ENCODE measurements at regions not wholly inside any gene's neighbourhood (a gene's known extent, or its start where the extent isn't known, plus 50 kb on each side); places are given as distances from the start of the nearest gene placed in this dataset.
"Not testable (repeated sequence)": the region's sequence is repeated elsewhere in the genome, so short reads cannot be mapped to it uniquely, and the experiment has no call there.

- DNase-seq (ENCODE audit: low read depth): no peak
Observed at GRCh38 chr4:123217664-123218063, 178.9 kb upstream of the SPRY1 start.

GRCh38 chr4:123218981-123219380 is 177.6 kb upstream of the SPRY1 start:
- no peak for DNase-seq (ENCODE audit: low read depth)

- DNase-seq (ENCODE audit: low read depth): no peak
Observed at GRCh38 chr4:123229286-123229685, 167.3 kb upstream of the SPRY1 start.

DNA sequence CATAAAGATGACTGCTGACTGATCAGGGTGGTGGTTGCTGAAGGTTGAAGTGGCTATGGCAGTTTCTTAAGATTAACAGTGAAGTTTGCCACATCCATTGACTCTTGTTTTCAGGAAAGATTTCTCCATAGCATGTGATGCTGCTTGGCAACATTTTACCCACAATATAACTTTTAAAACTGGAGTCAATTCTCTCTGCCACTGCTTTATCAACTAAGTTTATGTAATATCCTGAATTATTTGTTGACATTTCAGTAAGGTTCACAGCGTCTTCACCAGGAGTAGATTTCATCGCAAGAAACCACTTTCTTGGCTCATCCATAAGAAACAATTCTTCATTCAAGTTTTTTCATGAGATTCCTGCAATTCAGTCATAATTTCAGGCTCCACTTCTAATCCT is 166.5 kb upstream of the SPRY1 start:
- DNase-seq (ENCODE audit: low read depth): no peak

DNA sequence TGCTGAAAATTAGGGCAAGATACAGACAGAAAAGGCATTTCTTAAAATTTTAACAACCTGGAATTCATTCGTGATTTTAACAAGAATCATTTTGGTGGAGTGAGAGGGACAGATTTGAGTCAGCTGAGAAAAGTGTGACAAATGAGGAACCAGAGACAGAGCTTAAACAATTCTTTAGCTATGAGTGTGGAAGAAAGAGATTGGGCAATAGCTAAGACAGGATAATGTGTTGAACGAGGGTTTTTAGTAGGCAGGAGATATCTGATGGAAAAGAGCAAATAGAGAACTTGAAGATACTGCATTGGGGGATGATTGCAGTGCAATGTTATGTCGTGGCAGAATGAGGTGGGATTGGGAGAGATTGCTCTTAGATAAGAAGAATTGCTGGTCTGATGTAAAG is 164.2 kb upstream of the SPRY1 start:
- no peak for DNase-seq (ENCODE audit: low read depth)

GRCh38 chr4:123233136-123233768 is 163.3 kb upstream of the SPRY1 start:
- DNase-seq (ENCODE audit: low read depth): no peak

DNA sequence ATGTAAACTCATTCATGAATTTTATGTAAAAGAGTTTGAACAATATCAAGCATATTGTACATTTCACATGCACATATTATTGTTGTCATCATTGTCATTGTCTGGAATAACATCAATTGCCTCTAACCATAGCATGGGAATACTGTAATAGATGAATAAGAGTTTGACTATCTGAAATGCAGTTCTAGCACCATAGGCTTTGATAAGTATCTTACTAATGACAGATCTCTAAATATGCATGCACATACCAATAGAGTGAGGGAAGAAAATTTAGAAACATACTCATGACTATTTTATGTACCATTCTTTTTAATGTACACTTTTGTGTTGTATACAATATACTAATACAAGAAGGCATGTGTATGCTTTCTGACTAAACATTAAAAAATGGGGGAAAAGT is 161.6 kb upstream of the SPRY1 start:
- no peak for DNase-seq (ENCODE audit: low read depth)

- no peak for DNase-seq (ENCODE audit: low read depth)
Observed at GRCh38 chr4:123235431-123235830, 161.2 kb upstream of the SPRY1 start.

DNA sequence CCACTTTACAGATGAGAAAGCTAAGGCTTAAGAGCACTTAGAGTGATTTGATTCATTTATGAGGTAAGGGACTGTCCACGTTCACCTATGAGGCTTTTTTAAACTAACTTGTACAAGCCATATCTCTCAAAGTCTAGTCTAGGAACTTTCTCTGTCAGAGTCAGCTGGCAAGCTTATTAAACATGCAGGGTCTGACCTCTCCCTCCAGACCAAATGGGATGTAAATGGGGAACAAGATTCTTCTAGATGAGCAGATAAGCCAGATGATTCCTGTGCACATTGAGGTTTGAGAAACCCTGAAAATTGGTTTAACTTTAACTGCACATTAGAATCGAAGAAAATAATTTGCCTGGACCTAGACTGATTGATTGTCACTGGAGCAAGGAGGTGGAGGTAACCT is 160.0 kb upstream of the SPRY1 start:
- DNase-seq (ENCODE audit: low read depth): no peak

GRCh38 chr4:123240286-123240685 is 156.3 kb upstream of the SPRY1 start:
- DNase-seq (ENCODE audit: low read depth): not testable (repeated sequence)

- not testable (repeated sequence) for DNase-seq (ENCODE audit: low read depth)
Observed at GRCh38 chr4:123243220-123243619, 153.4 kb upstream of the SPRY1 start.

DNA sequence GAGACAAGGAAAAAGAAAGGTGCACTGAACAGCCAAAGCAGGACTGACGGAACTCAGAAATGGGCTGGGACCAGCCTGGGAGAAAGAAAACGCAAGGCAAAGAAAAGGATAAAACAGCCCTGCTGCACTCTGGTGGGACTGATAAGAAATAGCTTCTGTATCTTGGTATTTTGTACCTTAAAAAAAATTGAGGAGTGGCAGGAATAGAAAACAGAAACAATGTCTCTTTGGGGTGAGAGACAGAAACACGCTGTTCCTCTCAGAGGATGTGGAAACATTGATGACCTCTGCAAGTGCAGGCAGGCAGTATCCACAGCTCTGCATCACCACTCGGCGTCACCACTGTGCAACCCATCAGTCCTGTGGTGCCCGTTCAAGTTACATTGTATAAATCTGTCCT is 152.5 kb upstream of the SPRY1 start:
- no peak for DNase-seq (ENCODE audit: low read depth)

- DNase-seq (ENCODE audit: low read depth): no peak
Observed at GRCh38 chr4:123246085-123246484, 150.5 kb upstream of the SPRY1 start.

DNA sequence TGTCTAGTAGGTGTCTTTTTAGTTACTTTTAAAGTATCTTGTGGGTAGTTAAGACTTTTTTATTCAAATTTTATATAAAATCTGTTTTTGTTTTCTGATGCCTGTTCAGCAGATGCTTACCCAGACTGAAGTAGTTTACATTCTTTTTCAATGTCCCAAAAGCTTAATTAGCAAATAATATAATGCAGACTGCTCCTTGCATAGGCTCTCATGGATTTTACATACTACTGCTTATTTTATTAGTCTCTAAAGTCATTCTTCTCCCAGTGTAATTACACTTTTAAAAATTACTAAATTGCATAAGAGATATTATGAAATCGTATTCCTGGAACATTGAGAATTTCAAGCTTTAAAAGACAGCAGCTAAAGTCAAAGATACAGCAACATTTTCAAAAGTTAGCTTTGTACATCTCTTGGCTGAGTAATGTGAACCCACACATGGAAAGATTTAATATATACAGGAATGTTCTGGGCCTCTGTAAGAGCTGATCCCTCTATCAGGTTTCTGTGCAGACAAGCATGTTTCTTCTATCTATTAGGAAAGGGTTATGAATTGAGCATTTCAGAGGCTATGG is 148.4 kb upstream of the SPRY1 start:
- DNase-seq (ENCODE audit: low read depth): no peak

GRCh38 chr4:123249821-123250220 is 146.8 kb upstream of the SPRY1 start:
- DNase-seq (ENCODE audit: low read depth): no peak

GRCh38 chr4:123250843-123251242 is 145.8 kb upstream of the SPRY1 start:
- no peak for DNase-seq (ENCODE audit: low read depth)

DNA sequence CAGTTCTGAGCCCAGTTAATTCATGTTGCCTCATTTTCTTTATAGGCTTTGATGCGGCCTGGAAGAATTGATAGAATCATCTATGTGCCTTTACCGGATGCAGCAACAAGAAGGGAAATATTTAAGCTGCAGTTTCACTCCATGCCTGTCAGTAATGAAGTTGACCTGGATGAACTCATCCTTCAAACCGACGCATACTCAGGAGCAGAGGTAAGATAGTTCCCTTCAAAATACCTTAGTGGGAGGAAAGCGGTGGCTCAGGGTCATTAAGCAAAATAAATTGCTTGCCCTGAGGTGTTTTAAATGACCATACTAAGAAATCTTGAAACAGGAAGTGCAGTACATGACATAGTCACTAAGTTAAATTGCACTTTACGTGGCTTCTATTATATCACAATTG is 140.6 kb upstream of the SPRY1 start:
- DNase-seq (ENCODE audit: low read depth): no peak

GRCh38 chr4:123256901-123257300 is 139.7 kb upstream of the SPRY1 start:
- no peak for DNase-seq (ENCODE audit: low read depth)

- no peak for DNase-seq (ENCODE audit: low read depth)
Observed at GRCh38 chr4:123257591-123257990, 139.0 kb upstream of the SPRY1 start.

GRCh38 chr4:123259676-123260646 is 136.6 kb upstream of the SPRY1 start:
- DNase-seq (ENCODE audit: low read depth): no peak

GRCh38 chr4:123260653-123261052 is 135.9 kb upstream of the SPRY1 start:
- DNase-seq (ENCODE audit: low read depth): no peak

- DNase-seq (ENCODE audit: low read depth): no peak
Observed at GRCh38 chr4:123262080-123262479, 134.5 kb upstream of the SPRY1 start.

DNA sequence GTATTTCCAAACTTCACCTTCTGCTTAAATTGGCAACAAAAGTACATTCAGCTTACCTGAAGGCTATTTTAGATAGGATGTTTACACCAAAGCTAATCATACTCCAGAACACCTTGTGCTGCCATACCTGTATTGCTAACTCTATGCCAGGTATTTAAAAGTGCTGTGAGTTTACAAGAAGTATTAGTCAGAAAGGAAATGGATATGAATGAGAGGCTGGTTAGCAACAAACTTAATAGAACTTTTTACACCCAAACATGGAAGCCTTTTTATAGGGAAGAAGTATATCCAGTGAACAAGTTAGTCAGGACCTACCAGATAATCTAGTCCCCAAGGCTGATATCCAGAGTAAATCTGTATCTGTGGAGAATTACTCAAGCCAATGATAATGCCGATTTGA is 131.2 kb upstream of the SPRY1 start:
- DNase-seq (ENCODE audit: low read depth): no peak
